ENCODE measurements at regions not wholly inside any gene's neighbourhood (a gene's known extent, or its start where the extent isn't known, plus 50 kb on each side); places are given as distances from the start of the nearest gene placed in this dataset.

GRCh38 chr20:8960241-8960640 is 108.6 kb upstream of the PLCB4 start:
- TF ChIP-seq POLR2A (IDR thresholded peaks at IDR 0.05) = no peak
- no peak for TF ChIP-seq CTCF (IDR thresholded peaks at IDR 0.05)
- H3K27me3 ChIP-seq = no peaks in the 10 kb centered on the region
- 80 to 87% methylated on average over 4 of the region's 4 CpGs for WGBS, 2 donors
- H3K36me3 ChIP-seq = no peaks in the 10 kb centered on the region
- DNase-seq = no peak
- intact Hi-C loops (cut with DNase I) = no loop called here
- peaks cover 0 to 3% (median 0%) of the 10 kb centered on the region in 3 donors for H3K4me1 ChIP-seq
- H3K9me3 ChIP-seq = no peaks in the 10 kb centered on the region
- H3K27ac ChIP-seq = no peak overlapping the region
- H3K4me3 ChIP-seq = no peak overlapping the region

GRCh38 chr20:8963330-8963729 is 105.6 kb upstream of the PLCB4 start:
- no peak overlapping the region for H3K4me3 ChIP-seq
- DNase-seq = no peak
- no peaks in the 10 kb centered on the region for H3K36me3 ChIP-seq
- no peaks in the 10 kb centered on the region for H3K9me3 ChIP-seq
- H3K4me1 ChIP-seq = no peaks in the 10 kb centered on the region
- TF ChIP-seq CTCF (IDR thresholded peaks at IDR 0.05) = no peak
- no peak for TF ChIP-seq POLR2A (IDR thresholded peaks at IDR 0.05)
- H3K27me3 ChIP-seq = no peaks in the 10 kb centered on the region
- intact Hi-C loops (cut with DNase I) = no loop called here
- no peak overlapping the region for H3K27ac ChIP-seq

GRCh38 chr20:8964959-8965562 is 103.8 kb upstream of the PLCB4 start:
- H3K4me3 ChIP-seq = no peak overlapping the region
- H3K4me1 ChIP-seq = peaks cover 0 to 5% (median 0%) of the 10 kb centered on the region in 3 donors
- 67 to 74% methylated on average over 4 to 5 of the region's 5 CpGs for WGBS, 2 donors
- H3K27ac ChIP-seq = no peak overlapping the region
- H3K9me3 ChIP-seq = no peaks in the 10 kb centered on the region
- H3K36me3 ChIP-seq = no peaks in the 10 kb centered on the region
- no peaks in the 10 kb centered on the region for H3K27me3 ChIP-seq
- intact Hi-C loops (cut with DNase I) = no loop called here
- no peak for DNase-seq
- TF ChIP-seq CTCF (IDR thresholded peaks at IDR 0.05) = no peak
- no peak for TF ChIP-seq POLR2A (IDR thresholded peaks at IDR 0.05)

GRCh38 chr20:8967641-8968245 is 101.1 kb upstream of the PLCB4 start:
- Histone ChIP-seq H3K27me3 (no peaks in the 10 kb centered on the region), H3K4me1 (peaks cover 0 to 5% (median 0%) of the 10 kb centered on the region in 3 donors), H3K36me3 (no peaks in the 10 kb centered on the region), H3K27ac (no peak overlapping the region), H3K9me3 (no peaks in the 10 kb centered on the region), H3K4me3 (no peak overlapping the region)
- 95 to 96% methylated on average over 2 of the region's 2 CpGs for WGBS, 2 donors
- TF ChIP-seq POLR2A (IDR thresholded peaks at IDR 0.05) (no peak), CTCF (IDR thresholded peaks at IDR 0.05) (no peak)
- intact Hi-C loops (cut with DNase I) = no loop called here
- DNase-seq = no peak

- Histone ChIP-seq H3K4me3 (no peak overlapping the region), H3K27me3 (no peaks in the 10 kb centered on the region), H3K36me3 (no peaks in the 10 kb centered on the region), H3K9me3 (no peaks in the 10 kb centered on the region), H3K27ac (no peak overlapping the region), H3K4me1 (peaks cover 0 to 5% (median 0%) of the 10 kb centered on the region in 3 donors)
- DNase-seq = no peak
- intact Hi-C loops (cut with DNase I) = no loop called here
- TF ChIP-seq CTCF (IDR thresholded peaks at IDR 0.05) = no peak
- TF ChIP-seq POLR2A (IDR thresholded peaks at IDR 0.05) = no peak
Observed at GRCh38 chr20:8969146-8969583, 99.7 kb upstream of the PLCB4 start.

Measured in esophagus squamous epithelium (tissue), 5 donors.